Cardiac septum (tissue), 1 donor: ENCODE measurements at regions not wholly inside any gene's neighbourhood (a gene's known extent, or its start where the extent isn't known, plus 50 kb on each side); places are given as distances from the start of the nearest gene placed in this dataset.

Experiments used
- DNase-seq: peaks from one replicate; pipeline ENCODE4 v3.0.0-alpha.2; 2020; ENCODE audit warnings: low spot score
- intact Hi-C: fragments of 100-400 bp; cut with DNase I; formaldehyde crosslinking; loops from one replicate; pipeline ENCODE4 v1.14.0; 2022
- donor health status: DM: no; HTN: no; CAD: no.

DNA sequence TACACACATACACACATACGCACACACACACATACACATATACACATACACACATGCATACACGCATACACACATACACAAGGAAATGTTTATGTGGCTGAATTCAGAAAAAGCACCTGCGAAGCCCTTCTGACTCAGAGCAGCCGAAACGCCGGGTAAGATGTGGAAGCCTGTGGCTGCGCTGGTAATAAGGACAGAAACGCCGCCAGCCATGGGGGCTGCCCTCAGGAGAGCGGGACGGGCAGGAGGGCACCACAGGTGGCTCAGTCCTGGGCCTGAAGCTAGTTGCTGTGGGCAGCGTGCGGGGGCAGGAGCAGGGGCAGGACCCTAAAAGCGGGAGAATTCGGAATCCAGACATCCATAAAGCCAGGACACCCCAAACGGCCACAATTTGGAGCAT, 378.3 kb downstream of the BRD1 start:
- no peak for DNase-seq
- intact Hi-C loops, result no loop called here

DNA sequence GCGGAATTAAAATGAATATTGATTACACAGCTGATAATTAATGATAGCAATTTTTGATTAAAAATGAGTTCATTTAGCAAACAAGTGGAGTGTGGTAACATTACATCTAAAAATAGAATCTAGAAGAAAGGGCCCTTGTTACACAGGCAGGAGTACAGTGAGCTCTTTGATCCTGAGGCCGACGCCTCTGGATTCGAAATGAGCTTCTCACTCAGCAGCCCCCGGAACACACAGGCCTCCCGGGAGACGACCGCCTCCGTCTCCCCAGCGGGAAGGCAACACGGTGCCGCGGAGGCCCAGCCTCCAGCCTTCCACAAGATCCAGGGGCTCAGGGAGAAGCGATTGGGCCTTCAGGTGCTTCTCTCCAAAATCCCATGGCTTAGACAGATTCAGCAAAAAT, 379.1 kb downstream of the BRD1 start:
- DNase-seq, result no peak
- intact Hi-C loops, result no loop called here

- intact Hi-C loops, result no loop called here
- no peak for DNase-seq
These were observed 379.8 kb downstream of the BRD1 start for GRCh38 chr22:49447837-49448236.

GRCh38 chr22:49446759-49447710, 380.6 kb downstream of the BRD1 start:
- DNase-seq, result no peak
- intact Hi-C loops, result no loop called here

- intact Hi-C loops, result no loop called here
- no peak for DNase-seq
These were observed 381.4 kb downstream of the BRD1 start for GRCh38 chr22:49446145-49446758.

GRCh38 chr22:49444781-49445180, 382.9 kb downstream of the BRD1 start:
- no peak for DNase-seq
- intact Hi-C loops, result no loop called here

DNA sequence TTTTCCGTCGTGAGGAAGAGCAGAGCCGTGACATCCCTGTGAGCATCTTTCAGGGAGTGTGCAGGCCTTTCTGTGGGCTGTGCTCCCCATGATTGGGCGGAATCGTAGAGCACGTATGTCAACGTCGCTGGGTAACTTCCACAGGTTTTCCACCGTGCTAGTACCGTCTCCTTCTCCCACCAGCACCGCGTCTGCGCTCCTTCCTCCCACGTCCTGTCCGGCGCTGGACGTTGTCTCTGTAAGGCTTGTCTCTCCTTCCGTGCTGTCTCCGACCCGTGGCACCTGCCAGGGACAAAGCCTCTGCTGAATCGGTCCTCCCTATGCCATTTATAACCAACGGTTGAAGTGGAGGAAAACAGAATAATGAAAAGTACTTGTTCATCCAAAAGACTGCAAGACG, 386.7 kb downstream of the BRD1 start:
- intact Hi-C loops, result no loop called here
- no peak for DNase-seq

DNA sequence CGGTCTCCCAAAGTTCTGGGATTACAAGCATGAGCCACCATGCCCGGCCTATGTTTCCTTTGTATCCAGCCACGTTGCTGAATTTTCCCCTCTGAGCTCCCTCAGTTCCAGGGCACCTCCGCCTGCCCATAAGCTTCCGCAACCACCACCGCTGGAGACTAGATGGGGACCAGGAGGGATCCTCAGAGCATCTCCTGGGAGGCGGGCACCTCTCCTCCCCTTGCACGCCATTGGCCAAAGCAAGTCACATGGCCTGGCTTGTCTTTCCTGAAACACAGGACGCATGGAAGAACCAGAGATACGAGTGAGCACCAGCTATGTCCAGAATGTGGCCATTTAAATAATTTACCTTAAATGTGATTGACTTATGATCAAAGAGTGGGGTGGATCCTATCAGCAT, 388.3 kb downstream of the BRD1 start:
- no peak for DNase-seq
- intact Hi-C loops, result no loop called here

DNA sequence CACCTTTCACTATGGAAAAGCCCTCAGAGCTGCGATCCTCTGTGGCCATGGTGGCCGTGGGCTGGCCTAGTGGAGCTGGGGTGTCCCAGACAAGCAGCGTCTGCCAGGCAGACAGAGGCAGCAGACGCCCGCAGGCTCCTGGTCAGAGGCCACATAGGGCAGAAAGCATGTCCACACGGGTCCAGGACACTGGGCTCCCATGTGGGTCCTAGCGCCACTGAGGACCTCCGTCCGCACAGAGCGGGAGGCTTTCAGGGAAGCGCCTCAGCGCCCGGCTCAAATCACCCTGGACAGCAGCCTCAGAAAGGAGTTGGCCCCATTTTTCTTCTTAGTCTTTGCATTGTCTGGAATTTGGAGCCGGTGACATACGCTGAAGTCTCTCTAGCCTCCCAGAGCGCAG, 389.7 kb downstream of the BRD1 start:
- intact Hi-C loops, result no loop called here
- DNase-seq, result no peak

GRCh38 chr22:49437356-49437755, 390.3 kb downstream of the BRD1 start:
- no peak for DNase-seq
- intact Hi-C loops, result no loop called here

DNA sequence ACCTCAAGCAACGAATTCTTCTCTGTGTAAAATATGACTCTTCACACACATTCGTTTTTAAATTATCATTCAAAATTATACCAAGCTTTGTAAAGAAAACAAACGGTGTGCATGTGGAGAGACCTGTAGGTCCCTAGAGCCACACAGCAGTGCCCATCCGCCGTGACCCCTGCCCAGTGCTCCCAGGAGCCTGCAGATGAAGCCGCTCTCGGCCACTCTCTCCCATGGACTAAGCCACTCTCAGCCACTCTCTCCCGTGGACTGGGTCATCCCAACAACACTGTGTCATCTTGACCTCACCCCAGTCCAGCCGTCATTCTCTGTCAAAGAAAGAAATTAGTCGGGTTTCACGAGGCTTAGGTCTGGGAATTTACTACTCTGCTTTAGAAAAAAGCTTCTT, 391.6 kb downstream of the BRD1 start:
- DNase-seq, result no peak
- intact Hi-C loops, result no loop called here

DNA sequence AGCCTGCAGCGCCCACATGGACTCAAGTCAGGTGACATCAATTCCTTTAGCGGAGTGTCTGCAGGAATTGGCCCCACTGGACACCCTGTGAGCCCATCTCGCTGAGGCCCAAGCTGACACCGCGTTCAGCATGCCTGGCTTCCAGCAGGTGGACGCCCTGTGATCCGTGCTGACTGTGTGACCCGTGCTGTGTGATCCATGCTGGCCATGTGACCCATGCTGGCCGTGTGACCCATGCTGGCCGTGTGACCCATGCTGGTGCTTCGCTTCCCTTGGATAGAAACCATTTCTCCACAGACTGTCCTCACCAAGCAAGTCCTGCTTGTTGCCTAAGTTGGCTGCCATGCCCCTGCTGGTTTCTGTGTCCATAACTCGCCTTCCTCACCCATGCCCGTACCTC, 392.1 kb downstream of the BRD1 start:
- no peak for DNase-seq
- intact Hi-C loops, result no loop called here

DNA sequence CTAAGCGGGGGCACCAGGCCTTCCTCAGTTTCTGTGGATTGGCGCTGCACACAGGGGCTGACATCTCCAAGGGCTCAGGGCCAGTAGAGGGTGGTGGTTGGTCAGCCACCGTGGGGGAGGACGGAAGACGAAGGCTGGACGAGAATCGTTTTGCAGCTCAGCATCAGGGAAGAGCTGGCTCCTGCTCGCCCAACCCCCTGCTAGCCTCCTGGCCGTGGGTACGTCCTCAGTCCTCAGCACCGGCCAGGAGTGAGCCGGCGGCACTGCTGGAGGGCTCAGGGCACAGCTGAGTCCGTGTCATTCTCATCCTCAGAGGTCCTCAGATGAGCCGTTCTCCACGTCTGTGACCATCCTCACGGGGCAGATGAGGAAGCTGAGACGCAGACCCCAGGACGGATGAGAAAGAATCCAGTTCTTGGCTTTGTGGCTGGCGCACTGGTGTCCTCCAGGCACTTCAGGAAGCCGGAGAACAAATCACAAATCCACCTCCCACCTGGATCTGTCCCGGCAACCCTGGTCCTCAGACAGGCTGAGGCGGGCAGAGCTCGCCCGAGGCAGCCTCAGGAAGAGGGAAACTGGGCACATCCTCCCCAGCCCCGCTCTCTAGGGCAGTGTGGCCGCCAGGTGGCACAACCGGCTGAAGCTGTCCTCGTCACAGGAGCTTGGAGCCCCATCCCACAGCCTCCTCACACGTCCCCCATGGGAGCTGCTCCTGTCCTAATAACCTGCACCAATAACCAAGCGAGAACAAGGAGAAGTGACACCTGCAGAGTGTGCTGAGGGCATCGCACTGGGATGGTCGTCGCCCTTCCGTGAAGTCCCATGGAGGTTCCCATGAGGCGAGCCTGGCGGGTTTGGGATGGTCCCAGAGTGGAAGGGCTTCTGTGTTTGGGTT, 393.7 kb downstream of the BRD1 start:
- intact Hi-C loops, result no loop called here
- DNase-seq, result no peak

DNA sequence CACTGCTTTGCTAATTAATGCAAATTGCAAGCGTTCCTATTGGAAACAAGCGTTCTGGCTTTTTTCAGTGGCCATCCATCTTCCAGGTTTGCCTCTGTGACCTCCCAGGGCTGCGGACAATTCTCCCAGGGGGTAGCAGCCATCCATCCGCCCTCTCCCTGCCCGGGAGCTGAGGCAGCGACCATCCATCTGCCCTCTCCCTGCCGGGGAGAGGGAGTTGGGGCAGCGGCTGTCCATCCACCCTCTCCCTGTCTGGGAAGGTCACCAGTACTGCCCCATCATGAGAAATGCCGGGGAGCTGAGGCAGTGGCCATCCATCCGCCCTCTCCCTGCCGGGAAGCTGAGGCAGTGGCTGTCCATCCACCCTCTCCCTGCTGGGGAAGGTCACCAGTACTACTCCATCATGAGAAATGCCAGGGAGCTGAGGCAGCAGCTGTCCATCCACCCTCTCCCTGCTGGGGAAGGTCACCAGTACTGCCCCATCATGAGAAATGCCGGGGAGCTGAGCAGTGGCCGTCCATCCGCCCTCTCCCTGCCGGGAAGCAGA, 394.7 kb downstream of the BRD1 start:
- DNase-seq, result no peak
- intact Hi-C loops, result no loop called here

DNA sequence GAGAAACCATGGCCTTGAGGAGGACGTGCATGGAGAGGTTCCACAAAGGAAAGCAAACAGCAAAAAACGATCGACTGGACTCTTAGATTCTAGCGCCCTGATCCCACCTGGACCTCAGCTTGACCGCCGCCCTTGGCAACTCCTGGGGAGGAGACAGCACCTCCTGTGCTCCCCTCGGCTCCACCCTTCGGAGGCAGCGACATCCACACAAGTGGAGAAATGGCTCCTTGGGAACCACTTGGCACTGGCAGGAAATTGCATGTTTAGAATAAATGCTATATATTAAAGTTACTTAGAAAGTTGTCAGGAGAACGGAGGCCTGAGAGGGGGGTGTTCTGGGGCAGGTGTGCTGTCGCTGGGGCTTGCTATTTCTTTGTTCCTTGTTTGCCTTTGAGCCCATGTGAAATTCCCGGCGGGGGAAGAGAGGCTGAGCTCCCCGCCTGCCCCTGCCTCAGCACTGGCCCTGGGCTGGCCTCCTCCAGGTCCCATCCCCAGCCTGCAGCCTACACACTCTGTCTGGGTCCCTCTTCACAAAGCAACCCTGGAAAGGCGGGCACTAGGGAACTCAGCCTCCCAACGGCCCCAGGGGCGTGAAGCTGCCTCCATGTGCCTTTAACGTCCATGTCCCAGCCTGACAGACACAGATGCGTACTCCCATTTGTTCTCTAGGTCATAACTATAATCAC, 395.3 kb downstream of the BRD1 start:
- intact Hi-C loops, result no loop called here

GRCh38 chr22:49431551-49431950, 396.1 kb downstream of the BRD1 start:
- intact Hi-C loops, result no loop called here
- no peak for DNase-seq

More for the DNA sequence above, 395.3 kb downstream of the BRD1 start:
- no peak for DNase-seq

- intact Hi-C loops, result no loop called here
These were observed 398.6 kb downstream of the BRD1 start for GRCh38 chr22:49429066-49429465.

GRCh38 chr22:49427941-49428340, 399.7 kb downstream of the BRD1 start:
- DNase-seq, result no peak
- intact Hi-C loops, result no loop called here

More at GRCh38 chr22:49429066-49429465, 398.6 kb downstream of the BRD1 start:
- no peak for DNase-seq

DNA sequence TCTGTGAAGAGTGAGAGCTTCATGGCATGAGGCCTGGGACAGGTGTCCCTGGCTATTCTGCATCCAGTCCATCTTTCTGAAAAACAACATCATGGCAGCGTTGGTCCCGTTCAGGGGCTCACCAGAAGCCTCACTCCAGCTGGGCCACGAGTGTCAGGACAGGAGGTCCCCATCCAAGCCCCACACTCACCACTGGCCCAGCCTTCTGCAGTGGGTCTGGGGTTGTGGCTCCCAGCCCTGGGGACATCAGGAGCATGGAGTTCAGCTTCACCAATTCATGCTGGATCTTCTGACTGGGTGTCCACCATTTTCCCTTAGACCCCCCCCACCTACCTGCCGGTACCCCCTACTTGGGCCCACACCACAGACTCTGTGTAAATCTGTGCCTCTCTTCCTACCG, 400.3 kb downstream of the BRD1 start:
- intact Hi-C loops, result no loop called here
- no peak for DNase-seq
